Breast epithelium (tissue), 4 donors: ENCODE measurements at regions not wholly inside any gene's neighbourhood (a gene's known extent, or its start where the extent isn't known, plus 50 kb on each side); places are given as distances from the start of the nearest gene placed in this dataset.

Source experiments
- DNase-seq, 2 donors: peaks; one replicate each; pipeline ENCODE4 v3.0.0-alpha.2; 2019; ENCODE audit warnings: low spot score in 2 of 2
- H3K27ac ChIP-seq, 2 donors: fragments of 200-600 bp; sonication (generic) in 1 of 2; one replicate each; pipeline ENCODE4 v1.5.1; 2016 to 2019; ENCODE audit warnings: mild to moderate bottlenecking in 1 of 2
- H3K27me3 ChIP-seq, 2 donors: fragments of 200-600 bp; sonication (generic) in 1 of 2; one replicate each; pipeline versions ENCODE4 v1.5.1 to v1.6.0; 2017 to 2019; ENCODE audit warnings: control low read depth in 1 of 2, mild to moderate bottlenecking in 1 of 2
- H3K36me3 ChIP-seq: fragments of 200-600 bp; one replicate; pipeline ENCODE4 v1.5.1; 2019
- H3K4me1 ChIP-seq, 2 donors: fragments of 200-600 bp; sonication (generic); one replicate each; pipeline ENCODE4 v1.5.1; 2016 to 2019; ENCODE audit warnings: control low read depth in 1 of 2
- H3K4me3 ChIP-seq, 3 donors: fragments of 200-600 bp; sonication (generic); 1 replicate in 2 of 3; 2 replicates in 1 of 3; pipeline ENCODE4 v1.5.1; 2016 to 2019; ENCODE audit warnings: mild to moderate bottlenecking in 3 of 3, moderate library complexity in 2 of 3
- H3K9me3 ChIP-seq, 2 donors: fragments of 200-600 bp; sonication (generic) in 1 of 2; one replicate each; pipeline ENCODE4 v1.5.1; 2016 to 2019; ENCODE audit warnings: control low read depth in 1 of 2
- POLR2A ChIP-seq: fragments of 450-650 bp; IDR thresholded peaks from one replicate; pipeline ENCODE4 v1.6.1; 2016; ENCODE audit warnings: antibody characterized with exemption, mild to moderate bottlenecking, moderate library complexity
- POLR2AphosphoS5 ChIP-seq, 3 donors: sonication (generic); formaldehyde crosslinking; IDR thresholded peaks; one replicate each; pipeline ENCODE4 v1.6.1; 2017; ENCODE audit warnings: antibody characterized with exemption in 3 of 3
- intact Hi-C: fragments of 100-400 bp; cut with DNase I; formaldehyde crosslinking; loops from one replicate; pipeline ENCODE4 v1.15.1; 2023; ENCODE audit warnings: low total_unique reads
- TF ChIP-seq, protein P1 (sequence below), 3 donors: fragments of 450-650 bp; IDR thresholded peaks; one replicate each; pipeline ENCODE4 v1.5.1; 2016 to 2017; ENCODE audit warnings: antibody characterized with exemption in 3 of 3, mild to moderate bottlenecking in 3 of 3, moderate library complexity in 3 of 3

DNA sequence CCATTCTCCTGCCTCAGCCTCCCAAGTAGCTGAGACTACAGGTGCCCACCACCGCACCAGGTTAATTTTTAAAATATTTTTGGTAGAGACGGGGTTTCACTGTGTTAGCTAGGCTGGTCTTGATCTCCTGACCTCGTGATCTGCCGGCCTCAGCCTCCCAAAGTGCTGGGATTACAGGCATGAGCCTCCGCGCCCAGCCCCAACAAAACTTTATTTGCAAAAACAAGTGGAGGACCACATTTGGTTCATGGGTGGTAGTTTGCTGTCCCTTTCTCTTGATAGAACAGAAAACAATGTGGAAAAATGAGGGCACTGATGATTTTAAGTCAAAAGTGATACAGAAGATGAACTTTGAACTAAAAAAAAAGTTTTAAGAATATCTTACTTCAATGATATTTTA lies 121.8 kb upstream of the SERPIND1 start:
- no peak for DNase-seq
- Histone ChIP-seq H3K27ac (no peak overlapping the region), H3K4me3 (no peak overlapping the region), H3K36me3 (no peaks in the 10 kb centered on the region), H3K4me1 (no peaks in the 10 kb centered on the region), H3K27me3 (no peaks in the 10 kb centered on the region), H3K9me3 (no peaks in the 10 kb centered on the region)
- TF ChIP-seq POLR2A, result no peak
- TF ChIP-seq, protein P1, sequence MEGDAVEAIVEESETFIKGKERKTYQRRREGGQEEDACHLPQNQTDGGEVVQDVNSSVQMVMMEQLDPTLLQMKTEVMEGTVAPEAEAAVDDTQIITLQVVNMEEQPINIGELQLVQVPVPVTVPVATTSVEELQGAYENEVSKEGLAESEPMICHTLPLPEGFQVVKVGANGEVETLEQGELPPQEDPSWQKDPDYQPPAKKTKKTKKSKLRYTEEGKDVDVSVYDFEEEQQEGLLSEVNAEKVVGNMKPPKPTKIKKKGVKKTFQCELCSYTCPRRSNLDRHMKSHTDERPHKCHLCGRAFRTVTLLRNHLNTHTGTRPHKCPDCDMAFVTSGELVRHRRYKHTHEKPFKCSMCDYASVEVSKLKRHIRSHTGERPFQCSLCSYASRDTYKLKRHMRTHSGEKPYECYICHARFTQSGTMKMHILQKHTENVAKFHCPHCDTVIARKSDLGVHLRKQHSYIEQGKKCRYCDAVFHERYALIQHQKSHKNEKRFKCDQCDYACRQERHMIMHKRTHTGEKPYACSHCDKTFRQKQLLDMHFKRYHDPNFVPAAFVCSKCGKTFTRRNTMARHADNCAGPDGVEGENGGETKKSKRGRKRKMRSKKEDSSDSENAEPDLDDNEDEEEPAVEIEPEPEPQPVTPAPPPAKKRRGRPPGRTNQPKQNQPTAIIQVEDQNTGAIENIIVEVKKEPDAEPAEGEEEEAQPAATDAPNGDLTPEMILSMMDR (IDR thresholded peaks at IDR 0.05), result no peak
- no peak for TF ChIP-seq POLR2AphosphoS5 (IDR thresholded peaks at IDR 0.05)
- intact Hi-C loops, result no loop called here

DNA sequence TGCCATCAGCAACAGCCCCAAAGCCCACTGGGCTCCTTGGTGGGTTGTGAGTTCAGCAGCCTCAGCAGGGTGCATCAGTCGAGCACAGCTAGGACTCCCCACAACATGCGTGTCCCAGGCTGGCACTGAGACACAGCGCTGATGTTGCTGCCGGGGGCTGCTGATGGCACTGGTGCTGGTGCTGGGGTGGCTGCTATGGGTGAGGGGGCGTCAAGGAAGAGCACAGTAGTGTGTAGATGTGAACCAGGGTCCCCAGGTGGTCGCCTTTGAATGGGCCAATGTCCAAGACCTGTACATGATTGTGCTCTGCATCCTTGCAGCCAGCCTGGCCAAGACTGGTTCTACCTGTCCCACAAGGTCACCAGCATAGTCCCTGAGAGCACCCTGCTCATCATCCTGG lies 121.3 kb upstream of the SERPIND1 start:
- Histone ChIP-seq H3K4me3 (no peak overlapping the region), H3K9me3 (no peaks in the 10 kb centered on the region), H3K4me1 (no peaks in the 10 kb centered on the region), H3K36me3 (no peaks in the 10 kb centered on the region), H3K27ac (no peak overlapping the region), H3K27me3 (no peaks in the 10 kb centered on the region)
- intact Hi-C loops, result no loop called here
- TF ChIP-seq, protein P1 (IDR thresholded peaks at IDR 0.05), result no peak
- TF ChIP-seq POLR2AphosphoS5 (IDR thresholded peaks at IDR 0.05), result no peak
- no peak for TF ChIP-seq POLR2A
- DNase-seq, result peak in 1 of 2 donors; percentile 8

DNA sequence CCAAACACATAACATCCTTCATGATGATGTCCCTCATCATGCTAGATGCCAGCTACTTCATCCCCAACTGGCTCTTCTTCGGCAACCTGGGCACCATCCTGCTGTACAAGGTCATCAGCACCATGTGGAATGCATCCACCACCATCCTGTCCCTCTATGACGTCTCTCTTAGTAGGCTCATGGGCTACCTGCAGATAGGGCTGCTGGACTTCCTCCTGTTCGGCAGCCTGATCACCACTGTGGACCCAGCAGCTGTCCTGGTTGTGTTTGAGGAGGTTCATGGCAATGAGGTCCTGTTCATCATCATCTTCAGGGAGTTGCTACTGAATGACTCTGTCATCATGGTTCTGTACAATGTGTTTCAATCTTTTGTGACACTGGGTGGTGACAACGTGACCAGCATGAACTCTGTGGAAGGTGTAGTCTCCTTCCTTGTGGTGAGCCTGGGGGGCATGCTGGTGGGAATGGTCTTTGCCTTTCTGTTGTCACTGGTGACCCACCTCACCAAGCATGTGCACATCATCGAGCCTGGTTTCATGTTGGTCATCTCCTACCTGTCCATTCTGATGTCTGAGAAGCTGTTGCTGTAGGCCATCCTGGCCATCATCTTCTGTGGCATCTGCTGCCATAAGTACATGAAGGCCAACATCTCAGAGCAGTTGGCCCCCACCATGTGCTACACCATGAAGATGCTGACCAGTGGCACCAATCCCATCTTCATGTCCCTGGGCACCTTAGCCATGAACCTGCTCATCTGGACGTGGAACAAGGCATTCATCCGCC lies 120.7 kb upstream of the SERPIND1 start:
- no peaks in the 10 kb centered on the region for H3K36me3 ChIP-seq
- no peaks in the 10 kb centered on the region for H3K27me3 ChIP-seq
- no peak for TF ChIP-seq POLR2A
- intact Hi-C loops, result no loop called here
- no peaks in the 10 kb centered on the region for H3K4me1 ChIP-seq
- H3K27ac ChIP-seq, result no peak overlapping the region
- peak in 1 of 2 donors; percentile 11 for DNase-seq
- H3K4me3 ChIP-seq, result no peak overlapping the region
- H3K9me3 ChIP-seq, result no peaks in the 10 kb centered on the region

DNA sequence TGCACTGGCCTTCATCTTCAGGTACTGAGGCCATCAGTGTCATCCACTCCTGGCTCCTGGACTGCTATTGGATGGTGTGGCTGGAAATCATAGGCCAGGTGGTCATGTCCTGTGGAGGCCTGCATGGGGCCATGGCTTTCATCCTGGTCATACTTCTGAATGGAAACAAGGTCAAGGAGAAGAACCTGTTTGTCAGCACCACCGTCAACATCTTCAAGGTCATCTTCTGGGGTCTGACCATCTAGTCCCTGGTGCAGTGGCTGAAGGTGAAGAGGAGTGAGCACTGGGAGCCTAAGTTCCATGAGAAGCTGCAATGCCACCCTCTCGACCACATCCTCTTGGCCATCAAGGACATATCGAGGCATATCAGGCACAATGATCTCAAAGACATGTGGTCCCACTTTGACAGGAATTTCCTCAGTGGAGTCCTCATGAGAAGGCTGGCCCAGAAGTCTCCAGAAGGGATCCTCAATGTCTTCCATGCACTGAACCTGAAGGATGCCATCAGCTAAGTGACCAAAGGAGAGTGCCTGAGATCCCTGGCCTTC lies 120.0 kb upstream of the SERPIND1 start:
- intact Hi-C loops, result no loop called here
- H3K9me3 ChIP-seq, result no peaks in the 10 kb centered on the region
- no peaks in the 10 kb centered on the region for H3K27me3 ChIP-seq
- peak in 1 of 2 donors; percentile 4 for DNase-seq
- TF ChIP-seq, protein P1 (IDR thresholded peaks at IDR 0.05), result no peak
- no peak for TF ChIP-seq POLR2AphosphoS5 (IDR thresholded peaks at IDR 0.05)
- TF ChIP-seq POLR2A, result no peak
- H3K4me3 ChIP-seq, result no peak overlapping the region
- H3K27ac ChIP-seq, result no peak overlapping the region
- no peaks in the 10 kb centered on the region for H3K36me3 ChIP-seq
- no peaks in the 10 kb centered on the region for H3K4me1 ChIP-seq

DNA sequence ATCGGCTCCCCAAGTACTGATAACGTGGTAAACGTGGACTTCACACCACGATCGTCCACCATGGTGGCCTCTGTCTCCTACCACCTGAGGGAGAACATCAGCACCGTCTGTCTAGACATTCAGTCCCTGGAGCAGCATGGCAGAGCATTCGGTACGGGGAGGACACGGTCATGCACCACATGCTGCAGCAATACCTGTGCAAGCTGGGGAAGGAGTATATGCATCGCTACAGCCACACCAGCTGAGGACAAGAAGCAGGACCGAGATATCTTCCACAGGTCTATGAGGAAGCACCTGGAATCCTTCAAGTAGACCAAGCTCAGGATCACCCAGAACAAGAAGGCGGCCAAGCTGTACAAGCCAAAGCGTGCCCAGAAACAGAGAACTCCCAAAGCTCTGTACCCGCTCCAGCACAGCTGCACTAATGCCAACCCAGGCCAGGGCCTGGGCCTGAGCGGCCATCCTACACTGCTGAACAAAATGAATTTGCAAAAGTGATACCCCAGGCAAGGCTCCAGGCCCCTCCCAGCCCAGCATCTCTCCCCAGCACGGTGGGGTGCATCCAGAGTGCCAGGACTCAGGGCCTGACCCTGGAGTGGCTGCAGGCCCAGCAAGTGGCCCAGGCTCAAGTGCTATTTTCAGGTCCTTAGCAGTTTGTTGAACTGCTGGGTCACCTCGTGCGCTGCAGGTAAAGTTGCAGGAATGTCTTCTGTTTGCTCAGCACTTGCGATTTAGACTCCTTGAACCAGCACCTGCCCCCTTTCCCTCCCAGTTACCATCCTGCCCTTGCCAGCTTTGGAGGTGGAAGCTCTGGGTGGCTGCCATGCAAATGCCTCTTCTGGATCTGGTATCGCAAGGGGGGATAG lies 119.3 kb upstream of the SERPIND1 start:
- Histone ChIP-seq H3K4me1 (no peaks in the 10 kb centered on the region), H3K27me3 (no peaks in the 10 kb centered on the region), H3K36me3 (no peaks in the 10 kb centered on the region), H3K27ac (no peak overlapping the region), H3K4me3 (no peak overlapping the region), H3K9me3 (no peaks in the 10 kb centered on the region)
- no peak for TF ChIP-seq POLR2AphosphoS5 (IDR thresholded peaks at IDR 0.05)
- TF ChIP-seq, protein P1 (IDR thresholded peaks at IDR 0.05), result no peak
- TF ChIP-seq POLR2A, result no peak
- DNase-seq, result peak in 1 of 2 donors; percentile 8
- intact Hi-C loops, result no loop called here
